AG09309 (cell line): ENCODE measurements at regions not wholly inside any gene's neighbourhood (a gene's known extent, or its start where the extent isn't known, plus 50 kb on each side); places are given as distances from the start of the nearest gene placed in this dataset.

Experiments used
- DNase-seq: peaks from one replicate; pipeline ENCODE4 v3.0.0-alpha.2; 2010; ENCODE audit warnings: low read depth
- H3K4me3 ChIP-seq: 2 replicates; pipeline ENCODE4 v1.5.1; 2011; ENCODE audit warnings: mild to moderate bottlenecking, low read depth, low read length, moderate library complexity; ENCODE audit not compliant: control insufficient read depth
- CTCF ChIP-seq: IDR thresholded peaks from 2 replicates; pipeline ENCODE4 v1.5.1; 2011; ENCODE audit warnings: mild to moderate bottlenecking, low read depth, low read length, inconsistent platforms; ENCODE audit not compliant: insufficient read depth, control insufficient read depth; ENCODE audit errors: missing control alignments

GRCh38 chr22:44599500-44600140, 101.6 kb upstream of the RTL6 start:
- DNase-seq, result no peak
- no peak for TF ChIP-seq CTCF
- no peak overlapping the region for H3K4me3 ChIP-seq

DNA sequence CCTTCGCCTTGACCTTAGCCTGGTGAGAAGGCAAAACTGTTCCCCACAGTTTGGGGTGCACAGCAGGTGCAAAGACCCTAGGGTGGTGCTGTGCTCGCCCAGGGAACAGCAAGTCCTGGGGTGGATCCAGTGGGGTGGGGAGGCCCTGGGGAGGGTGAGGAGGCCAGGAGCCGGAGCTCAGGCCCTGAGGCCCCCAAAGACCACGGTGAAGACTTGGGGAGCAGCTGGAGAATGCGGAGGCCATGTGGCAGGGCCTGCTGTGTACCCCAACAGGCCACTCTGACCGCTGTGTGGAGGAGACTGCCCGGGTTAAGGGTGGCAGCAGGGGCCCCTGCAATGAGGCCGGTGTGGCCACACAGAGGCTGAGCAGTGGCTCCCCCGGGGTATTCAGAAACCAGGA, 101.1 kb upstream of the RTL6 start:
- no peak for TF ChIP-seq CTCF
- no peak for DNase-seq
- no peak overlapping the region for H3K4me3 ChIP-seq

DNA sequence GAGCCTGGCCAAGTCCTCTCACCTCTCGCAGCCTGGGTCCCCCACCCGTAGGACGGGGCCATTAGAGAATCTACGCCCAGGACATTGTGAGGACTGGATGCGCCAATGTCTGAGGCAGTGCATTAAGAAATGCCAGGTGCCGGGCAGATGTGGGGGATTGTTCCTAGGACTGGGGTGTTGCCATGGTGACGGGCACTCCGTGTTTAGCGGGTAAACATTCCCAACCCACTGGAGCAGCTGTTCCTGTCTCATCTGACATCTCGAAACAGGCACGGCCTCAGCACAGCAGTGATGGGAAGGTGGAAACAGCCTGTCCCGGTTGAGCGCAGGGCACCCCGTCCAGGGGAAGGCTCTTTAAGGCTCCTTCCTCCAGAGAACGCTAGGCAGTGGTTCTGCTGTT, 99.6 kb upstream of the RTL6 start:
- TF ChIP-seq CTCF, result no peak

GRCh38 chr22:44596396-44597125, 98.5 kb upstream of the RTL6 start:
- no peak for TF ChIP-seq CTCF

More for the DNA sequence above, 99.6 kb upstream of the RTL6 start:
- H3K4me3 ChIP-seq, result no peak overlapping the region
- DNase-seq, result no peak

GRCh38 chr22:44595841-44596341, 97.9 kb upstream of the RTL6 start:
- TF ChIP-seq CTCF, result no peak
- DNase-seq, result no peak
- no peak overlapping the region for H3K4me3 ChIP-seq

More at GRCh38 chr22:44596396-44597125, 98.5 kb upstream of the RTL6 start:
- no peak for DNase-seq
- H3K4me3 ChIP-seq, result no peak overlapping the region

- no peak for DNase-seq
- no peak for TF ChIP-seq CTCF
- H3K4me3 ChIP-seq, result no peak overlapping the region
These were observed 96.9 kb upstream of the RTL6 start for GRCh38 chr22:44594951-44595350.
